SK-N-SH (cell line): ENCODE measurements at regions not wholly inside any gene's neighbourhood (a gene's known extent, or its start where the extent isn't known, plus 50 kb on each side); places are given as distances from the start of the nearest gene placed in this dataset.

ENCODE experiments used
- CTCF ChIA-PET: fragments of 300-600, 350-600 bp; formaldehyde crosslinking; extraction: SDS; loops from one replicate; lab custom pipeline; 2021; lab: Yijun Ruan, JAX
- POLR2A ChIA-PET: fragments of 350-600 bp; sonication (Branson Sonifier 250); formaldehyde crosslinking; extraction: SDS; loops from one replicate; lab custom pipeline; 2020; ENCODE audit warnings: antibody characterized with exemption, inconsistent platforms; lab: Yijun Ruan, JAX
- DNase-seq: peaks from one replicate; pipeline ENCODE4 v3.0.0; 2012
- H2AFZ ChIP-seq: fragments of 200-600 bp; sonication (generic); 2 replicates; pipeline ENCODE4 v1.8.1; 2016; ENCODE audit warnings: antibody characterized with exemption, mild to moderate bottlenecking, low read depth
- H3F3A ChIP-seq: fragments of 200-600 bp; sonication (generic); replicated peaks from 2 replicates; pipeline ENCODE3; 2016; ENCODE audit warnings: antibody characterized with exemption, mild to moderate bottlenecking; ENCODE audit not compliant: insufficient read depth
- H3K27ac ChIP-seq, 2 experiments: fragments of 200-500 bp in 1 of 2; fragments of 200-600 bp in 1 of 2; sonication (Bioruptor generic) in 1 of 2; sonication (generic), shearing (Covaris generic) in 1 of 2; 2 replicates each; pipeline versions ENCODE4 v1.5.1 to v1.6.1; 2014 to 2016; ENCODE audit warnings: low read depth in 2 of 2, inconsistent platforms in 1 of 2, low read length in 1 of 2, mild to moderate bottlenecking in 1 of 2, mixed read lengths in 1 of 2
- H3K27me3 ChIP-seq: fragments of 200-600 bp; sonication (generic), shearing (Covaris generic); 2 replicates; pipeline ENCODE4 v1.6.1; 2016; ENCODE audit warnings: mixed run types; ENCODE audit not compliant: insufficient read depth
- H3K36me3 ChIP-seq, 2 experiments: fragments of 200-500 bp in 1 of 2; fragments of 200-600 bp in 1 of 2; sonication (Bioruptor generic) in 1 of 2; sonication (generic) in 1 of 2; replicated peaks in 1 of 2; 2 replicates each; pipeline versions ENCODE3 to v1.5.1; 2014 to 2016; ENCODE audit warnings: low read length in 1 of 2, mild to moderate bottlenecking in 1 of 2; ENCODE audit not compliant: insufficient read depth in 2 of 2, control insufficient read depth in 1 of 2
- H3K4me1 ChIP-seq, 2 experiments: fragments of 200-500 bp in 1 of 2; fragments of 200-600 bp in 1 of 2; sonication (Bioruptor generic) in 1 of 2; sonication (generic), shearing (Covaris generic) in 1 of 2; 2 replicates each; pipeline versions ENCODE4 v1.5.1 to v1.6.1; 2014 to 2016; ENCODE audit warnings: low read depth in 1 of 2, low read length in 1 of 2, mixed run types in 1 of 2; ENCODE audit not compliant: insufficient read depth in 2 of 2, control insufficient read depth in 1 of 2
- H3K4me2 ChIP-seq: fragments of 200-600 bp; sonication (generic), shearing (Covaris generic); 2 replicates; pipeline ENCODE4 v1.6.1; 2017; ENCODE audit warnings: mixed run types
- H3K4me3 ChIP-seq, 2 experiments: fragments of 200-500 bp in 1 of 2; fragments of 200-600 bp in 1 of 2; sonication (Bioruptor generic) in 1 of 2; sonication (generic), shearing (Covaris generic) in 1 of 2; 2 replicates each; pipeline versions ENCODE4 v1.5.1 to v1.8.1; 2014 to 2016; ENCODE audit warnings: low read depth in 2 of 2, inconsistent platforms in 1 of 2, low read length in 1 of 2, mild to moderate bottlenecking in 1 of 2, mixed read lengths in 1 of 2, moderate library complexity in 1 of 2
- H3K79me2 ChIP-seq: fragments of 200-600 bp; sonication (generic); 2 replicates; pipeline ENCODE4 v1.8.1; 2017; ENCODE audit warnings: mild to moderate bottlenecking; ENCODE audit not compliant: insufficient read depth
- H3K9ac ChIP-seq: fragments of 200-600 bp; sonication (generic); 2 replicates; pipeline ENCODE4 v1.6.1; 2017; ENCODE audit warnings: mixed run types
- H3K9me2 ChIP-seq: fragments of 200-600 bp; sonication (generic); 2 replicates; pipeline ENCODE4 v1.6.1; 2017; ENCODE audit warnings: mixed run types
- H3K9me3 ChIP-seq: fragments of 200-600 bp; sonication (generic); 2 replicates; pipeline ENCODE4 v1.6.1; 2017; ENCODE audit warnings: mixed run types, mild to moderate bottlenecking, moderate library complexity
- H4K20me1 ChIP-seq: fragments of 200-600 bp; sonication (generic); 2 replicates; pipeline ENCODE4 v1.6.1; 2017; ENCODE audit warnings: mild to moderate bottlenecking, mixed run types; ENCODE audit not compliant: insufficient read depth
- CHD2 ChIP-seq: fragments of 150-350 bp; IDR thresholded peaks from 2 replicates; pipeline ENCODE4 v1.6.1; 2018; ENCODE audit warnings: low read length; ENCODE audit not compliant: partially characterized antibody
- ELF1 ChIP-seq: IDR thresholded peaks from 2 replicates; pipeline ENCODE4 v1.4.0; 2012
- EZH2phosphoT487 ChIP-seq: fragments of 200-600 bp; sonication (generic); IDR thresholded peaks from 2 replicates; pipeline ENCODE4 v1.6.1; 2017; ENCODE audit warnings: low read depth, mixed run types, mild to moderate bottlenecking, antibody characterized with exemption, moderate library complexity, borderline replicate concordance
- FOSL2 ChIP-seq: IDR thresholded peaks from 2 replicates; pipeline ENCODE4 v1.4.0; 2012; ENCODE audit warnings: low read depth, mild to moderate bottlenecking, moderate library complexity, borderline replicate concordance
- FOXJ3 ChIP-seq: sonication (generic); formaldehyde crosslinking; IDR thresholded peaks from 2 replicates; pipeline ENCODE4 v1.5.1; 2020; ENCODE audit warnings: mild to moderate bottlenecking, missing genetic modification reagents
- FOXM1 ChIP-seq: IDR thresholded peaks from 2 replicates; pipeline ENCODE4 v1.4.0; 2012; ENCODE audit warnings: low read depth, mild to moderate bottlenecking
- GATA2 ChIP-seq: sonication (generic); formaldehyde crosslinking; IDR thresholded peaks from 2 replicates; pipeline ENCODE4 v1.5.0; 2020; ENCODE audit warnings: mild to moderate bottlenecking, missing genetic modification reagents
- IRF3 ChIP-seq: fragments of 150-350 bp; IDR thresholded peaks from 2 replicates; pipeline ENCODE4 v1.6.1; 2016; ENCODE audit warnings: mild to moderate bottlenecking, low read depth, low read length
- JUND ChIP-seq: IDR thresholded peaks from 2 replicates; pipeline ENCODE4 v1.4.0; 2012
- MEF2A ChIP-seq: IDR thresholded peaks from 2 replicates; pipeline ENCODE4 v1.4.0; 2012; ENCODE audit warnings: low read depth, borderline replicate concordance
- MXI1 ChIP-seq: IDR thresholded peaks from 2 replicates; pipeline ENCODE4 v1.6.1; 2012; ENCODE audit warnings: mild to moderate bottlenecking, low read depth, low read length, improper control_type of control experiment
- NFIC ChIP-seq: IDR thresholded peaks from 2 replicates; pipeline ENCODE4 v1.4.0; 2012; ENCODE audit warnings: borderline replicate concordance
- NRF1 ChIP-seq: IDR thresholded peaks from 2 replicates; pipeline ENCODE4 v1.6.1; 2012; ENCODE audit warnings: low read depth, mild to moderate bottlenecking, low read length
- POLR2AphosphoS5 ChIP-seq: IDR thresholded peaks from 2 replicates; pipeline ENCODE4 v1.6.1; 2012; ENCODE audit warnings: low read depth, low read length
- RAD21 ChIP-seq: IDR thresholded peaks from 2 replicates; pipeline ENCODE4 v1.6.1; 2012; ENCODE audit warnings: mild to moderate bottlenecking, low read length
- REST ChIP-seq: IDR thresholded peaks from 2 replicates; pipeline ENCODE4 v1.6.1; 2012; ENCODE audit warnings: mild to moderate bottlenecking, low read depth, low read length, moderate library complexity
- RXRA ChIP-seq: IDR thresholded peaks from 2 replicates; pipeline ENCODE4 v1.4.0; 2012; ENCODE audit warnings: low read depth, mild to moderate bottlenecking, borderline replicate concordance
- TAF1 ChIP-seq: IDR thresholded peaks from 2 replicates; pipeline ENCODE4 v1.6.1; 2012; ENCODE audit warnings: low read depth, mild to moderate bottlenecking, low read length, moderate library complexity, borderline replicate concordance
- USF1 ChIP-seq: IDR thresholded peaks from 2 replicates; pipeline ENCODE4 v1.4.0; 2012; ENCODE audit warnings: low read depth, borderline replicate concordance
- USF2 ChIP-seq: fragments of 150-350 bp; IDR thresholded peaks from 2 replicates; pipeline ENCODE4 v1.6.1; 2017; ENCODE audit warnings: antibody characterized with exemption, low read length, low read depth, borderline replicate concordance
- YY1 ChIP-seq: IDR thresholded peaks from 2 replicates; pipeline ENCODE4 v1.4.0; 2012; ENCODE audit warnings: low read depth, mild to moderate bottlenecking
- WGBS: methylation state at CpG from one replicate; pipeline ENCODE4 v1.1.6; 2017; ENCODE audit warnings: low lambda C conversion rate; 5-methylcytosine and 5-hydroxymethylcytosine counted together

- ChIA-PET POLR2A (interaction anchor here (2.2 kb wide), 1 partner anchor 12 kb away, joined by 8 read pairs; no protein-coding TSS in a partner anchor), CTCF (no interaction called here)
- Histone ChIP-seq H3K4me3 (peak overlapping the region in 1 of 2 experiments; percentile 42; a peak in 1 of 4 replicates), H3K9me3 (no peaks in the 10 kb centered on the region), H3K27me3 (no peaks in the 10 kb centered on the region), H4K20me1 (no peaks in the 10 kb centered on the region), H3K9ac (no peak overlapping the region), H3K79me2 (no peaks in the 10 kb centered on the region), H3K36me3 (no peaks in the 10 kb centered on the region), H2AFZ (no peak overlapping the region), H3K4me1 (peaks cover 13% of the 10 kb centered on the region in 2 experiments), H3K4me2 (peak overlapping the region; percentile 69), H3K9me2 (no peaks in the 10 kb centered on the region), H3F3A (peaks cover 12% of the 10 kb centered on the region), H3K27ac (peak overlapping the region; percentile 68 to 77)
- no peak for DNase-seq
- no peak for TF ChIP-seq MEF2A
- TF ChIP-seq FOSL2: peak; percentile 32; the same call in 1 of the 2 replicates
- no peak for TF ChIP-seq USF2
- no peak for TF ChIP-seq NRF1
- 44% methylated on average over 2 of the region's 2 CpGs for WGBS
These were observed 117.3 kb upstream of the NOCT start for GRCh38 chr4:138898282-138898681.

- Histone ChIP-seq H3K79me2 (no peaks in the 10 kb centered on the region), H4K20me1 (no peaks in the 10 kb centered on the region), H3K9me2 (no peaks in the 10 kb centered on the region), H3K27me3 (no peaks in the 10 kb centered on the region), H3K9ac (peak overlapping the region; percentile 5; the same call in 1 of the 2 replicates), H3K4me2 (peak overlapping the region; percentile 69), H3K36me3 (no peaks in the 10 kb centered on the region), H3K4me1 (peaks cover 13% of the 10 kb centered on the region in 2 experiments), H3F3A (peaks cover 12% of the 10 kb centered on the region), H3K9me3 (no peaks in the 10 kb centered on the region), H3K4me3 (peak overlapping the region in 1 of 2 experiments; percentile 42; a peak in 2 of 4 replicates), H3K27ac (peak overlapping the region; percentile 68 to 77), H2AFZ (no peak overlapping the region)
- WGBS: 7% methylated on average over 2 of the region's 2 CpGs
- POLR2A ChIA-PET: no interaction called here
- DNase-seq: peak; percentile 41
- CTCF ChIA-PET: interaction anchor here (0.9 kb wide), 1 partner anchor 14 kb away, joined by 3 read pairs; no protein-coding TSS in a partner anchor
- TF ChIP-seq GATA2 (CRISPR knock-in tag): peak; percentile 56
- TF ChIP-seq EZH2phosphoT487: no peak
- no peak for TF ChIP-seq NRF1
- no peak for TF ChIP-seq MXI1
- TF ChIP-seq RAD21: 0 out of 2 replicates have a peak, but pooled peaks have one; percentile 1
- TF ChIP-seq ELF1: 0 out of 2 replicates have a peak, but pooled peaks have one; percentile 10
- no peak for TF ChIP-seq USF2
- no peak for TF ChIP-seq FOXM1
- no peak; the same call in 1 of the 2 replicates for TF ChIP-seq POLR2AphosphoS5
- peak; percentile 63; the same call in 1 of the 2 replicates for TF ChIP-seq JUND
- no peak for TF ChIP-seq REST
- peak; percentile 81; the same call in 1 of the 2 replicates for TF ChIP-seq NFIC
- no peak for TF ChIP-seq CHD2
- peak; percentile 30; the same call in 1 of the 2 replicates for TF ChIP-seq RXRA
- no peak for TF ChIP-seq YY1
- no peak for TF ChIP-seq IRF3
- TF ChIP-seq USF1: no peak
- TF ChIP-seq TAF1: no peak
- no peak for TF ChIP-seq FOXJ3 (CRISPR knock-in tag)
These were observed 117.8 kb upstream of the NOCT start for GRCh38 chr4:138897811-138898226.
